Lower leg skin (tissue), 4 donors: ENCODE measurements at regions not wholly inside any gene's neighbourhood (a gene's known extent, or its start where the extent isn't known, plus 50 kb on each side); places are given as distances from the start of the nearest gene placed in this dataset.
"Not testable (repeated sequence)": the region's sequence is repeated elsewhere in the genome, so short reads cannot be mapped to it uniquely, and the experiment has no call there.

ENCODE experiments used
- DNase-seq, 2 donors: peaks; one replicate each; pipeline ENCODE4 v3.0.0-alpha.2; 2019; ENCODE audit warnings: low spot score in 2 of 2
- H3K4me3 ChIP-seq: fragments of 200-600 bp; sonication (generic); 2 replicates; pipeline ENCODE4 v1.5.1; 2017; ENCODE audit warnings: mild to moderate bottlenecking, low read depth; ENCODE audit not compliant: poor library complexity, severe bottlenecking
- CTCF ChIP-seq, 3 donors: fragments of 450-650 bp; IDR thresholded peaks; one replicate each; pipeline ENCODE4 v1.5.1; 2016; ENCODE audit warnings: antibody characterized with exemption in 3 of 3, mild to moderate bottlenecking in 3 of 3, moderate library complexity in 2 of 3
- POLR2A ChIP-seq, 2 donors: fragments of 450-650 bp; IDR thresholded peaks; one replicate each; pipeline ENCODE4 v1.6.1; 2016 to 2017; ENCODE audit warnings: antibody characterized with exemption in 2 of 2, mild to moderate bottlenecking in 1 of 2, moderate library complexity in 1 of 2
- WGBS, 2 donors: methylation state at CpG; one replicate each; pipeline ENCODE4 v1.1.5; 2018; 5-methylcytosine and 5-hydroxymethylcytosine counted together
- intact Hi-C: fragments of 100-400 bp; cut with DNase I; formaldehyde crosslinking; loops from one replicate; pipeline ENCODE4 v1.15.0; 2023; ENCODE audit warnings: low total_unique reads

GRCh38 chr9:115548609-115549260 is 430.8 kb upstream of the TNC start:
- 39 to 55% methylated on average over 2 of the region's 2 CpGs for WGBS, 2 donors
- DNase-seq = no peak
- no peak overlapping the region for H3K4me3 ChIP-seq
- intact Hi-C loops = no loop called here
- no peak for TF ChIP-seq CTCF (IDR thresholded peaks at IDR 0.05)
- no peak for TF ChIP-seq POLR2A (IDR thresholded peaks at IDR 0.05)

GRCh38 chr9:115551396-115551795 is 433.4 kb upstream of the TNC start:
- DNase-seq = no peak
- H3K4me3 ChIP-seq = no peak overlapping the region
- intact Hi-C loops = no loop called here
- 25 to 51% methylated on average over 2 of the region's 2 CpGs for WGBS, 2 donors
- TF ChIP-seq POLR2A (IDR thresholded peaks at IDR 0.05) (no peak), CTCF (IDR thresholded peaks at IDR 0.05) (no peak)

- H3K4me3 ChIP-seq = no peak overlapping the region
- intact Hi-C loops = no loop called here
- DNase-seq = no peak
- 72 to 77% methylated on average over 2 of the region's 2 CpGs for WGBS, 2 donors
- no peak for TF ChIP-seq POLR2A (IDR thresholded peaks at IDR 0.05)
- no peak for TF ChIP-seq CTCF (IDR thresholded peaks at IDR 0.05)
Observed at GRCh38 chr9:115553060-115553773, 435.3 kb upstream of the TNC start.

GRCh38 chr9:115556432-115556831 is 438.5 kb upstream of the TNC start:
- TF ChIP-seq CTCF (IDR thresholded peaks at IDR 0.05) = no peak
- no peak for TF ChIP-seq POLR2A (IDR thresholded peaks at IDR 0.05)
- DNase-seq = no peak
- intact Hi-C loops = no loop called here
- no peak overlapping the region for H3K4me3 ChIP-seq
- 0 to 83% methylated on average over 1 of the region's 1 CpG for WGBS, 2 donors

GRCh38 chr9:115575147-115575546 is 457.2 kb upstream of the TNC start:
- intact Hi-C loops = no loop called here
- H3K4me3 ChIP-seq = no peak overlapping the region
- no peak for DNase-seq
- WGBS, 2 donors = 73 to 88% methylated on average over 1 of the region's 1 CpG
- TF ChIP-seq POLR2A (IDR thresholded peaks at IDR 0.05) (no peak), CTCF (IDR thresholded peaks at IDR 0.05) (no peak)

GRCh38 chr9:115585458-115585857 is 467.5 kb upstream of the TNC start:
- DNase-seq, intact Hi-C loops, H3K4me3 ChIP-seq: not testable (repeated sequence)
- 83 to 86% methylated on average over 5 of the region's 5 CpGs for WGBS, 2 donors
